GM12865 (cell line): ENCODE measurements at regions not wholly inside any gene's neighbourhood (a gene's known extent, or its start where the extent isn't known, plus 50 kb on each side); places are given as distances from the start of the nearest gene placed in this dataset.

Experiments
- DNase-seq: peaks from one replicate; pipeline ENCODE4 v3.0.0; 2010; ENCODE audit warnings: low read depth
- H3K4me3 ChIP-seq: 2 replicates; pipeline ENCODE4 v1.5.1; 2011; ENCODE audit warnings: mild to moderate bottlenecking, low read depth, low read length, control low read depth
- TF ChIP-seq, protein P1 (sequence below): IDR thresholded peaks from 2 replicates; pipeline ENCODE4 v1.5.1; 2011; ENCODE audit warnings: low read length, control low read depth, low read depth, inconsistent platforms; ENCODE audit not compliant: insufficient read depth; ENCODE audit errors: missing control alignments

GRCh38 chr5:73375191-73375545 is 73.4 kb downstream of the FOXD1 start:
- TF ChIP-seq, protein P1, sequence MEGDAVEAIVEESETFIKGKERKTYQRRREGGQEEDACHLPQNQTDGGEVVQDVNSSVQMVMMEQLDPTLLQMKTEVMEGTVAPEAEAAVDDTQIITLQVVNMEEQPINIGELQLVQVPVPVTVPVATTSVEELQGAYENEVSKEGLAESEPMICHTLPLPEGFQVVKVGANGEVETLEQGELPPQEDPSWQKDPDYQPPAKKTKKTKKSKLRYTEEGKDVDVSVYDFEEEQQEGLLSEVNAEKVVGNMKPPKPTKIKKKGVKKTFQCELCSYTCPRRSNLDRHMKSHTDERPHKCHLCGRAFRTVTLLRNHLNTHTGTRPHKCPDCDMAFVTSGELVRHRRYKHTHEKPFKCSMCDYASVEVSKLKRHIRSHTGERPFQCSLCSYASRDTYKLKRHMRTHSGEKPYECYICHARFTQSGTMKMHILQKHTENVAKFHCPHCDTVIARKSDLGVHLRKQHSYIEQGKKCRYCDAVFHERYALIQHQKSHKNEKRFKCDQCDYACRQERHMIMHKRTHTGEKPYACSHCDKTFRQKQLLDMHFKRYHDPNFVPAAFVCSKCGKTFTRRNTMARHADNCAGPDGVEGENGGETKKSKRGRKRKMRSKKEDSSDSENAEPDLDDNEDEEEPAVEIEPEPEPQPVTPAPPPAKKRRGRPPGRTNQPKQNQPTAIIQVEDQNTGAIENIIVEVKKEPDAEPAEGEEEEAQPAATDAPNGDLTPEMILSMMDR: no peak

DNA sequence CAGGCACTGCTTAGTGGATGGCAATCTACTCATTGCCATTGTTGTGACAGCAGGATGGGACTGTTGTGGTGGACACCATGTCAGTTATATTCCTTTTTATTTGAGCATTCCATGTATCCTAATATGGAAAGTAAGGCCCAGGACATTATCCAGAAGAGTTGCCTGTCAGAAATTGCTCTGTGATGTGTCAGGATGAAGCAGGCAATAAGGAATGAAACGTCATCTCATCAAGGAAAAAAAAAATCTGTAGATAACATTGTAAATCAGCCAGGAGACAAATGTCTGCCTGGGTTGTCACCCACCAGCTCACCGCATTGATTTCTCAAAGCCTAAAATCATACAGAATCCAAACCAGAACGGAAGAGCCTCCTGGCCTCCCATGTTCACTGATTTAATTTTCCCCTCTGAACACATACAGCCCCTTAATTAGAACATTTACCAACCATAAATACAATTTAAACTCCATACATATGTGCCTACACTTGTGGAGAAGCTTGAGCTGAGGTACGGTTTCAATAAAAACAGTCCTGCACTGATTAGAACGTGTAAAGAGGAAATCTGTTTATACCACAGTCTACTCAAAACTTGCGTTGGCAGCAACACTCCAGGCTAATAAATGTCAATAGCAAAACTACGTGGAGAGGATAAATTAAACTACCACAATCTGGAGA is 73.9 kb downstream of the FOXD1 start:
- no peak for DNase-seq
- TF ChIP-seq, protein P1: no peak
- H3K4me3 ChIP-seq: no peak overlapping the region

More at GRCh38 chr5:73375191-73375545, 73.4 kb downstream of the FOXD1 start:
- no peak overlapping the region for H3K4me3 ChIP-seq
- DNase-seq: no peak

DNA sequence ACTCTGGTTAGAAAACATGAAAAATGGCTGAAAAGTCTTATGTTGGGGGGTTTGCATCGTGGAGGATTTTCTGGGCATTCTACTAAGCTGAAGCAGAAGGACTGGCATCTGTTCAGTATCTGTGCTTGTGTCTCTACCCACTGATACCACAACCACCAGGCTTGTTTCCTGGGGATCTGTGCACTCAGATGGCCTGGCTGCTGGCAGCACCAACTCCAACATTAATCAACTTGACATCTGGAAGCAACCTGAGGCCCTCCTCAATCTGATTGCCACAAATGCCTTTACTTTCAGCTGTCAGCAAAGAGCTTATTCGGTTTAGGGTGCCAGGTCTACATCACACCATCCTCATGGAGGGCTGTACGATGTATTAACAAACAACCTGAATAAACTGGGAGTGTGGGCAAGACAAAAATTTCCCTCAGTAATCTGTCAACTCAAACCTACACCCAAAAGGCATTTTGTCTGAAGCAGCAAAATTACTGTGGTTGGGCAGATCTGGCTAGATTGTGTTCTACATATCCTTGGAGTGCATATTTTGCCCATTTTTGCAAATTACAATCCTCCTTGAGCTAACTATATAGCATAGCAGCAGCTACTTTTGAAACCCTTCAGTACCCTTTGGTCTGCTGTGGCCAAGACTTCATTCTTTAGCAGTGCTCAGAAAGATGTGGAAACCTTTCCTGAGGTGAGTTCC is 74.6 kb downstream of the FOXD1 start:
- TF ChIP-seq, protein P1: no peak

DNA sequence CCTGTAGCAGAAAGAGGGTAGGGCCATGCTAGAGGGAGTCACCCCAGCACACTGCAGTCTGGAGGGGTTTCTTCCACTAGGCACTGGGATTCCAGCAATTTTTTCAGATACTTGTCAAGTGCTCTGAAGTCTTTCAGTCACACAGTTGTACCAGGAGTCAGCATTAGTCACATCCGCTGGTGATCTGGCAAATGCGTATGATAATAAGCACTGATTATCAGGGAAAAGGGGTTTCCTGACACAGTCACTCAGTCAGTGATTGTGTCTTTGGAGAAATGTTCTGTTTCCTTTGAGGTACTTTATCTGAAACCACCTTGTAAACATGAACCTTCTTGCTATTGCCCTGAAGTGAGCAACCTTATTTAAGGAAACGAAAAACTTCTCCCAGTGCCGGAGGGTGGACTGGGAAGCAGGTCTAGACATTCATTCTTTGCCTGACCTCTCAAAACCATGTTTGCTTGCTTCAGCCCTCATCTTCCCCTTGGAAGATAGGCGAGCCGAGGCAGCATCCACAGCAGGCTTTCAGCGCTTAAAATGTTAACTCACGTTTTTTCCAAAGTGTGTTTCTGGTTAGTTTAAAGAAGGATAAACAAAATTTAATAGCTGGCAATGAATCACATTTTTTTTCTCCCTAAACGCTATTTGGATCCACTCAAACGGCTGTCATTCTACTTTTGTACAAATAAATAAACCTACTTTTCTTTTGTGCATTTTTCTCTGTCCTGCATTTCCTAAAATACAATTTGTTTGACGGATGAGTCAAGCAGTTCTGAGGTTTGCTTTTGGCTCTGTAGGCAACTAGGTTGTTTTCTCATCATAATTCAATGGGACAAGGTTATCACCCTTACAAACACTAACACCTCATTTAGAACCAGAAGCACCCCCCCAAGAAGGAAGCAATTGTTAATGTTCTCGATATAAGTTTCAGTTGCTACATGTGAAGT is 77.7 kb downstream of the FOXD1 start:
- TF ChIP-seq, protein P1: no peak
- DNase-seq: no peak
- H3K4me3 ChIP-seq: no peak overlapping the region

More for the DNA sequence above, 74.6 kb downstream of the FOXD1 start:
- H3K4me3 ChIP-seq: no peak overlapping the region
- DNase-seq: no peak

DNA sequence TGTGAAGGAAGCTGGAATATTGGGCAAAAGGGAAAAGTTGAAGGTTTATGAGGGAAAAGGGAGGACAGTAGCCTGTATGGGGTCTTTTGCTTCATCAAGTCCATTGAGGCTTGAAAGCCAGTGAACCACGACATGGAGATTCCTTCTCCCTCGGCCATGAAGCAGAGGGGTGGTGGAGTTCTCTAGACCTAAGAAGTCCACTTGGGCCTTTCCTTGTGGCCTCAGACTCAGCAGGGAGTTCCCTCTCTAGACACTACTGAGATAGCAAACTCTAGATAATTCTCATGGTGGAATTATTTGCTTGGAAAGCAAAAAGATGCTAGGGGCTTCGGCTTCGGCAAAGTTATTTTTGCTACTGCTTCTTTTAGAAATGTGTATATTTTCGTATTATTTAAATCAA is 78.5 kb downstream of the FOXD1 start:
- TF ChIP-seq, protein P1: no peak
- DNase-seq: no peak
- no peak overlapping the region for H3K4me3 ChIP-seq

DNA sequence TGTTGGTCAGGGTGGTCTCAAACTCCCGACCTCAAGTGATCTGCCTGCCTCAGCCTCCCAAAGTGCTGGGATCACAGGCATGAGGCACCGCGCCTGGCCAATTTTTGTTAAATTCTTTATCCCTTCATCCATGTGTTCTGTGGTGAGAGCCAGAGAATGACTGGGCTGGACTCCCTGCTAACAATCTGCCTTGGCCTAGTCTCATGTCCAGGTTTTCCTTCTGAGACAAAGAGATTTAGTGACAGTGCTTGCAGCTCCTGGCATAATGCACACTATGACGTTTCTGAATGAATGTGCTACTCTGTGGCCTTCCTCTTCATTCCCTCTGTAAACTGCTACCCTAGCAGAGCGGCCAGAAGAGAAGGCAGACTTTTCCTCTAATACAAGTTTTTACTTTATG is 79.3 kb downstream of the FOXD1 start:
- TF ChIP-seq, protein P1: no peak
- DNase-seq: no peak

More for the DNA sequence above, 79.3 kb downstream of the FOXD1 start:
- H3K4me3 ChIP-seq: no peak overlapping the region
